Neuronal stem cell (in vitro differentiated cells): ENCODE measurements at regions not wholly inside any gene's neighbourhood (a gene's known extent, or its start where the extent isn't known, plus 50 kb on each side); places are given as distances from the start of the nearest gene placed in this dataset.
"Not testable (repeated sequence)": the region's sequence is repeated elsewhere in the genome, so short reads cannot be mapped to it uniquely, and the experiment has no call there.

Experiments used
- DNase-seq: peaks from one replicate; pipeline ENCODE4 v3.0.0-alpha.2; 2013; ENCODE audit warnings: low spot score
- H2AFZ ChIP-seq: one replicate; pipeline ENCODE4 v1.6.1; 2013; ENCODE audit warnings: mild to moderate bottlenecking, low read length, inconsistent platforms
- H2AK5ac ChIP-seq: 2 replicates; pipeline ENCODE4 v1.6.1; 2013; ENCODE audit warnings: low read depth, mild to moderate bottlenecking, inconsistent platforms, low read length, moderate library complexity, mixed read lengths
- H2BK120ac ChIP-seq: 2 replicates; pipeline ENCODE4 v1.6.1; 2013; ENCODE audit warnings: low read depth, mild to moderate bottlenecking, inconsistent platforms, low read length, moderate library complexity, mixed read lengths
- H2BK12ac ChIP-seq: one replicate; pipeline ENCODE4 v1.6.1; 2013; ENCODE audit warnings: low read length, inconsistent platforms
- H2BK15ac ChIP-seq: 2 replicates; pipeline ENCODE4 v1.6.1; 2013; ENCODE audit warnings: mild to moderate bottlenecking, low read length, inconsistent platforms, mixed read lengths
- H2BK5ac ChIP-seq: one replicate; pipeline ENCODE4 v1.6.1; 2013; ENCODE audit warnings: inconsistent platforms, mild to moderate bottlenecking, low read length, moderate library complexity
- H3K14ac ChIP-seq: one replicate; pipeline ENCODE4 v1.6.1; 2013; ENCODE audit warnings: low read length, inconsistent platforms
- H3K18ac ChIP-seq: 2 replicates; pipeline ENCODE4 v1.6.1; 2013; ENCODE audit warnings: low read length, inconsistent platforms
- H3K23ac ChIP-seq: 2 replicates; pipeline ENCODE4 v1.6.1; 2013; ENCODE audit warnings: low read depth, mild to moderate bottlenecking, mixed read lengths, low read length, inconsistent platforms; ENCODE audit not compliant: poor library complexity
- H3K27ac ChIP-seq: replicated peaks from 3 replicates; pipeline ENCODE4 v1.5.1; 2013; ENCODE audit warnings: low read length, inconsistent platforms
- H3K27me3 ChIP-seq, 3 experiments: 2 replicates each; pipeline ENCODE4 v1.6.1; 2013; ENCODE audit warnings: low read length in 3 of 3, mild to moderate bottlenecking in 2 of 3, inconsistent platforms in 1 of 3, low read depth in 1 of 3, mixed read lengths in 1 of 3, moderate library complexity in 1 of 3; ENCODE audit not compliant: control insufficient read depth in 3 of 3, insufficient read depth in 3 of 3
- H3K36me3 ChIP-seq, 2 donors: replicated peaks in 1 of 2; 2 replicates each; pipeline ENCODE4 v1.6.1; 2013; ENCODE audit warnings: low read length in 2 of 2; ENCODE audit not compliant: control insufficient read depth in 2 of 2, insufficient read depth in 2 of 2
- H3K4ac ChIP-seq: 2 replicates; pipeline ENCODE4 v1.6.1; 2013; ENCODE audit warnings: inconsistent platforms, mild to moderate bottlenecking, low read length, moderate library complexity
- H3K4me1 ChIP-seq, 2 donors: 1 replicate in 1 of 2; 2 replicates in 1 of 2; pipeline ENCODE4 v1.6.1; 2013; ENCODE audit warnings: low read length in 2 of 2, low read depth in 1 of 2; ENCODE audit not compliant: control insufficient read depth in 2 of 2, insufficient read depth in 1 of 2
- H3K4me2 ChIP-seq: one replicate; pipeline ENCODE4 v1.6.1; 2013; ENCODE audit warnings: mild to moderate bottlenecking, low read length, inconsistent platforms; ENCODE audit not compliant: insufficient read depth, poor library complexity, severe bottlenecking
- H3K4me3 ChIP-seq, 2 donors: 2 replicates each; pipeline ENCODE4 v1.5.1; 2013; ENCODE audit warnings: low read length in 2 of 2, mild to moderate bottlenecking in 2 of 2, inconsistent platforms in 1 of 2, moderate library complexity in 1 of 2
- H3K79me1 ChIP-seq: one replicate; pipeline ENCODE4 v1.6.1; 2013; ENCODE audit warnings: low read depth, mild to moderate bottlenecking, inconsistent platforms, low read length, moderate library complexity
- H3K9ac ChIP-seq: one replicate; pipeline ENCODE4 v1.6.1; 2013; ENCODE audit warnings: mild to moderate bottlenecking, low read depth, low read length, inconsistent platforms; ENCODE audit not compliant: poor library complexity
- H3K9me3 ChIP-seq, 2 donors: replicated peaks in 1 of 2; 2 replicates each; pipeline versions ENCODE3 to v1.6.1; 2013; ENCODE audit warnings: low read length in 2 of 2, mild to moderate bottlenecking in 2 of 2, inconsistent platforms in 1 of 2, low read depth in 1 of 2, mixed read lengths in 1 of 2, moderate library complexity in 1 of 2; ENCODE audit not compliant: control insufficient read depth in 2 of 2, insufficient read depth in 1 of 2
- H4K8ac ChIP-seq: one replicate; pipeline ENCODE4 v1.6.1; 2013; ENCODE audit warnings: low read depth, mild to moderate bottlenecking, inconsistent platforms, low read length, moderate library complexity
- H4K91ac ChIP-seq: one replicate; pipeline ENCODE4 v1.6.1; 2013; ENCODE audit warnings: low read length, low read depth, mild to moderate bottlenecking, inconsistent platforms; ENCODE audit not compliant: poor library complexity
- WGBS, 2 donors: extraction: QIAGEN DNeasy Blood & Tissue Kit; methylation state at CpG; one replicate each; pipeline ENCODE4 v1.1.7; 2013; ENCODE audit warnings: missing lambda C conversion rate in 2 of 2, mixed read lengths in 1 of 2; ENCODE audit not compliant: insufficient read length in 2 of 2, insufficient replicate concordance in 1 of 2; ENCODE audit errors: extremely low coverage in 2 of 2; 5-methylcytosine and 5-hydroxymethylcytosine counted together

DNA sequence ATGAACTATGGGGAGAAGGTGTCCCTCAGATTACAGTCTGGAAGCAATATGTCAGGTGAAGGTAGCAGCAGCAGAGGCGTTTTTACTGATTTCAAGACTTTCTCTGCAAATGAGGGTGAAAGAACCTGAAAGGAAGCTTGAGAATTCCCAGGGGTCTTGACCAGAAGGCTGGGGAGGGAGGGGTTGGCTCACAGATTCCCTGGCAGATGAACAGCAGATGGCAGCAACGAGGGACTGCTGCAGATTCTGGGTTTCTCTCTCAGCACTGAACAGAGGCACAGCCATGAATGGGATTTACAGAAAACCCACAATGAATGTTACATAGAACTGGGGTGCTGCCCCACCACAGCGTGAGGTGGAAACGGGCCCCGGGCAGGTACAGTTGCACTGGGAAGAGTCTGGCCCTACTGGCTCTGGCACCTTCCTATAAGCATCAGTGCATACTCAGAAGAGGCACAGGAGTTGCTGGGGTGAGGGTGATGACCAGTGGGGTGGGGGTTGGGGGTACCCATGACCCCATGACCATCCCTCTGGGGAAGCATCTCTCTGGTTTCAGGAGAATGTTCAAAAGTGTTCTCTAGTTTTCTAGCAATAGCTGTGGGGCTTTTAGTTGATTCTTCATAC lies 317.8 kb downstream of the SH2D4B start:
- H3K79me1 ChIP-seq: no peaks in the 10 kb centered on the region
- H2BK120ac ChIP-seq: no peak overlapping the region
- H3K27me3 ChIP-seq: no peaks in the 10 kb centered on the region
- no peak overlapping the region for H4K8ac ChIP-seq
- peak overlapping the region; percentile 40 for H3K18ac ChIP-seq
- no peak overlapping the region for H3K9ac ChIP-seq
- H2BK15ac ChIP-seq: no peak overlapping the region
- no CpG with 5 or more reads among the region's 5 CpGs for WGBS, 2 donors
- no peak overlapping the region for H4K91ac ChIP-seq
- H3K4me1 ChIP-seq: no peaks in the 10 kb centered on the region
- no peak overlapping the region for H2AFZ ChIP-seq
- no peak overlapping the region for H2BK12ac ChIP-seq
- no peaks in the 10 kb centered on the region for H3K36me3 ChIP-seq
- H3K4ac ChIP-seq: no peak overlapping the region
- H2BK5ac ChIP-seq: no peak overlapping the region
- no peaks in the 10 kb centered on the region for H3K9me3 ChIP-seq
- H2AK5ac ChIP-seq: no peak overlapping the region
- no peak overlapping the region for H3K4me2 ChIP-seq
- H3K23ac ChIP-seq: no peak overlapping the region
- H3K27ac ChIP-seq: no peak overlapping the region
- H3K4me3 ChIP-seq: no peak overlapping the region
- peak; percentile 49 for DNase-seq
- H3K14ac ChIP-seq: no peak overlapping the region

DNA sequence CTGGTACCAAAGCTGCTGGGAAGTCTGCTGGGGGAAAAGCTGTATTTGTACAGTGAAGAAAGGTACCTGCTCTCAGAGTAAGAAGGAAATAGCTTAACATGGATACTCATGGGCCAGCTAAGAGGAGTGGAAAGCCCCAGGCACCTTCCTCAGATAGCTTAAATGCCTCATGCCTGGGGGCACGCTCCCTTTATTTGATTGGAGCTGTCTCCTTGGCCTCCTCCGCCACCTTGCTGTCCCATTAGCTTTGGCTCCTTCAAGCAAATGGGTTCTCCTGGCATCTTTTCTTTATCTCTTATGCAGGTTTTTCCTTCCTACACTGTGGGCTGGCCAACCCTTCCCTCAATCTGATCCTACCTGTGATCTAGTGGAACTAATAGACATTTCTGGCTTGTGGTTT lies 318.5 kb downstream of the SH2D4B start:
- Histone ChIP-seq H3K4me1 (no peaks in the 10 kb centered on the region), H3K23ac (no peak overlapping the region), H3K14ac (no peak overlapping the region), H4K91ac (no peak overlapping the region), H2AK5ac (no peak overlapping the region), H3K27ac (no peak overlapping the region), H2BK5ac (no peak overlapping the region), H3K9ac (no peak overlapping the region), H2BK12ac (no peak overlapping the region), H3K79me1 (no peaks in the 10 kb centered on the region), H3K27me3 (no peaks in the 10 kb centered on the region), H2BK120ac (no peak overlapping the region), H3K4me3 (no peak overlapping the region), H2AFZ (no peak overlapping the region), H3K9me3 (no peaks in the 10 kb centered on the region), H3K36me3 (no peaks in the 10 kb centered on the region), H4K8ac (no peak overlapping the region), H3K4me2 (no peak overlapping the region), H3K18ac (no peak overlapping the region), H3K4ac (no peak overlapping the region), H2BK15ac (no peak overlapping the region)
- no peak for DNase-seq
- WGBS, 2 donors: no CpG with 5 or more reads among the region's 2 CpGs

DNA sequence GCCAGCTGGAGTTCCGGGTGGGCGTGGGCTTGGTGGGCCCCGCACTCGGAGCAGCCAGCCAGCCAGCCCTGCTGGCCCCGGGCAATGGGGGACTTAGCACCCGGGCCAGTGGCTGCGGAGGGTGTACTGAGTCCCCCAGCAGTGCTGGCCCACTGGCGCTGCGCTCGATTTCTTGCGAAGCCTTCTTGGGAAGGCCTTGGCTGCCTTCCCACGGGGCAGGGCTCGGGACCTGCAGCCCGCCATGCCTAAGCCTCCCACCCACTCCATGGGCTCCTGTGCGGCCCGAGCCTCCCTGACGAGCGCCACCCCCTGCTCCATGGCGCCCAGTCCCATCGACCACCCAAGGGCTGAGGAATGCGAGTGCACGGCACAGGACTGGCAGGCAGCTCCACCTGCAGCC lies 321.6 kb downstream of the SH2D4B start:
- H3K18ac ChIP-seq, H3K79me1 ChIP-seq, H2AFZ ChIP-seq, H3K9me3 ChIP-seq, H2BK15ac ChIP-seq, H3K27ac ChIP-seq, H3K4me1 ChIP-seq, H3K14ac ChIP-seq, H2BK120ac ChIP-seq, H4K8ac ChIP-seq, H3K4me2 ChIP-seq, H2BK5ac ChIP-seq, H4K91ac ChIP-seq, H3K36me3 ChIP-seq, H2BK12ac ChIP-seq, H2AK5ac ChIP-seq, H3K23ac ChIP-seq, DNase-seq, H3K4ac ChIP-seq, H3K4me3 ChIP-seq, H3K27me3 ChIP-seq, H3K9ac ChIP-seq: not testable (repeated sequence)
- no CpG with 5 or more reads among the region's 22 CpGs for WGBS, 2 donors

DNA sequence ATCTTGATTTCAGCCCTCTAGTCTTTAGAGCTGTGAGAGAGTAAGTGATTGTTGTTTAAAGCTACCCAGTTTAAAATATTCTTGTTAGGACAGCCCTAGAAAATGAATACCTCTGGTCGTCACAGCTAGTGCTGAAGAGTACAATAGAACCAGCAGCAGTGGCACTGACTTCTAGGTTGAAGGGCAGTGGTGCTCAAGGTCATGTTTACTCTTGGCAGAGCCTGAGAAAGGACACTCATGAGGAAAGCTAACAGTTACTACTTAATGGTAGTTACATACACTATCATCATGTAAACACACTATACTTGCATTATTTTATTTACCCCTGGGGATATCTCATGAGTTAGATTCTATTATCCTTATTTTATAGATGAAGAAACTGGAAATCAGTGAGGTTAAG lies 323.0 kb downstream of the SH2D4B start:
- H3K9me3 ChIP-seq: no peaks in the 10 kb centered on the region
- H3K14ac ChIP-seq: no peak overlapping the region
- H2BK12ac ChIP-seq: no peak overlapping the region
- H3K4ac ChIP-seq: no peak overlapping the region
- no peak overlapping the region for H2AFZ ChIP-seq
- H4K8ac ChIP-seq: no peak overlapping the region
- H3K23ac ChIP-seq: no peak overlapping the region
- no peak overlapping the region for H3K18ac ChIP-seq
- no peak overlapping the region for H3K4me3 ChIP-seq
- H4K91ac ChIP-seq: no peak overlapping the region
- H3K27ac ChIP-seq: no peak overlapping the region
- H2BK5ac ChIP-seq: no peak overlapping the region
- no peak overlapping the region for H2AK5ac ChIP-seq
- no peaks in the 10 kb centered on the region for H3K79me1 ChIP-seq
- no peak overlapping the region for H3K9ac ChIP-seq
- DNase-seq: no peak
- no peaks in the 10 kb centered on the region for H3K4me1 ChIP-seq
- no peaks in the 10 kb centered on the region for H3K27me3 ChIP-seq
- no peak overlapping the region for H2BK15ac ChIP-seq
- no peak overlapping the region for H2BK120ac ChIP-seq
- WGBS, 2 donors: no CpG with 5 or more reads among the region's 1 CpG
- H3K36me3 ChIP-seq: no peaks in the 10 kb centered on the region
- H3K4me2 ChIP-seq: no peak overlapping the region
